Right atrium auricular region (tissue), 2 donors: ENCODE measurements at regions not wholly inside any gene's neighbourhood (a gene's known extent, or its start where the extent isn't known, plus 50 kb on each side); places are given as distances from the start of the nearest gene placed in this dataset.

ENCODE experiments used
- DNase-seq: peaks from one replicate; pipeline ENCODE4 v3.0.0-alpha.2; 2019; ENCODE audit warnings: low spot score
- H3K27ac ChIP-seq, 2 donors: fragments of 200-600 bp; sonication (generic); 1 replicate in 1 of 2; 2 replicates in 1 of 2; pipeline ENCODE4 v1.5.1; 2016 to 2019
- H3K27me3 ChIP-seq, 2 donors: fragments of 200-600 bp; sonication (generic); one replicate each; pipeline versions ENCODE4 v1.5.1 to v1.6.0; 2017 to 2019
- H3K36me3 ChIP-seq: fragments of 200-600 bp; sonication (generic); one replicate; pipeline ENCODE4 v1.5.1; 2016
- H3K4me1 ChIP-seq, 2 donors: fragments of 200-600 bp; sonication (generic); one replicate each; pipeline versions ENCODE4 v1.5.1 to v1.6.0; 2017 to 2019
- H3K4me3 ChIP-seq, 2 donors: fragments of 200-600 bp; sonication (generic); 1 replicate in 1 of 2; 2 replicates in 1 of 2; pipeline ENCODE4 v1.5.1; 2017 to 2019; ENCODE audit warnings: mild to moderate bottlenecking in 1 of 2, moderate library complexity in 1 of 2
- H3K9me3 ChIP-seq, 2 donors: fragments of 200-600 bp; sonication (generic); one replicate each; pipeline ENCODE4 v1.5.1; 2019
- TF ChIP-seq, protein P1 (sequence below), 2 donors: fragments of 200-600 bp; sonication (generic); IDR thresholded peaks; one replicate each; pipeline ENCODE4 v1.5.1; 2019; ENCODE audit warnings: antibody characterized with exemption in 2 of 2

DNA sequence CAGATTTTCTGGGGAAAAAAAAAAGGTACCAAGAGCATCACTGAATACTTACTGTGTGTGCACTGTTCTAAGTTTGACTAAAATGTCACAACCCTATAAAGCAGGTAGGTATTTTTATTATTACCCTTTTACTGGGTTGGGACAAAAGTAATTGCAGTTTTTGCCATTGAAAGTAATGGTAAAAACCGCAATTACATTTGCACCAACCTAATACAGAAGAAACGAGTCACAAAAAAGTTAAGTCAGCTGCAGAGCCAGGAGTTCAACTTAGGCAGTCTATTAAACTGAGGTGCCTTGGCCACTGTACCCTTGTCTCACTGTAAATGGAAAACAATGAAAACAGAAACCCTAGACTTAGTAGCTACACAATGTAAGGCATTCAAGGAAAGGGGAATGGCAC lies 281.9 kb downstream of the SUCLA2 start:
- H3K36me3 ChIP-seq, result no peaks in the 10 kb centered on the region

DNA sequence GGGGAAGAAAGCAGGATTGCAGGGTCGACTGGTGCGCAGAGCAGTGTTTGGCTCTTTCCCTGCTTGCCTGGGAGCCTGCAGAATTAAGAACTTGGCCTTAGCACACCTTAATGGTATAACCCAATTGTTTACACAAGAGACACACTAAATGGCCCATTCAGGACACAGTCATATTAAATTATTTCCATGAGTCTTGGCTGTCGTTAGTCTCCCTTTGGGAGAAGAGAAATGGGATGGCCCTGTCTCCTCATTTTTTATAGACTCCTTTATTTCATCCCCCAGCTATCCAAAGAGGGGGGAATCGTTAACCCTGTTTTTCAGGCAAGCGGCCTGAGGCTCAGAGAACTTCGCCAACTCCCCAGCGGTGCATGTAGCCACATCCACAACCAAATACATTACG lies 282.5 kb downstream of the SUCLA2 start:
- Histone ChIP-seq H3K9me3 (no peaks in the 10 kb centered on the region), H3K4me1 (no peaks in the 10 kb centered on the region)

More for the DNA sequence above, 281.9 kb downstream of the SUCLA2 start:
- H3K4me1 ChIP-seq, result no peaks in the 10 kb centered on the region
- no peak overlapping the region for H3K27ac ChIP-seq
- H3K9me3 ChIP-seq, result no peaks in the 10 kb centered on the region
- no peak for DNase-seq
- TF ChIP-seq, protein P1, sequence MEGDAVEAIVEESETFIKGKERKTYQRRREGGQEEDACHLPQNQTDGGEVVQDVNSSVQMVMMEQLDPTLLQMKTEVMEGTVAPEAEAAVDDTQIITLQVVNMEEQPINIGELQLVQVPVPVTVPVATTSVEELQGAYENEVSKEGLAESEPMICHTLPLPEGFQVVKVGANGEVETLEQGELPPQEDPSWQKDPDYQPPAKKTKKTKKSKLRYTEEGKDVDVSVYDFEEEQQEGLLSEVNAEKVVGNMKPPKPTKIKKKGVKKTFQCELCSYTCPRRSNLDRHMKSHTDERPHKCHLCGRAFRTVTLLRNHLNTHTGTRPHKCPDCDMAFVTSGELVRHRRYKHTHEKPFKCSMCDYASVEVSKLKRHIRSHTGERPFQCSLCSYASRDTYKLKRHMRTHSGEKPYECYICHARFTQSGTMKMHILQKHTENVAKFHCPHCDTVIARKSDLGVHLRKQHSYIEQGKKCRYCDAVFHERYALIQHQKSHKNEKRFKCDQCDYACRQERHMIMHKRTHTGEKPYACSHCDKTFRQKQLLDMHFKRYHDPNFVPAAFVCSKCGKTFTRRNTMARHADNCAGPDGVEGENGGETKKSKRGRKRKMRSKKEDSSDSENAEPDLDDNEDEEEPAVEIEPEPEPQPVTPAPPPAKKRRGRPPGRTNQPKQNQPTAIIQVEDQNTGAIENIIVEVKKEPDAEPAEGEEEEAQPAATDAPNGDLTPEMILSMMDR (IDR thresholded peaks at IDR 0.05), result no peak
- H3K4me3 ChIP-seq, result no peak overlapping the region
- H3K27me3 ChIP-seq, result no peaks in the 10 kb centered on the region

GRCh38 chr13:47708386-47708785 lies 292.7 kb downstream of the SUCLA2 start:
- Histone ChIP-seq H3K4me3 (no peak overlapping the region), H3K4me1 (no peaks in the 10 kb centered on the region), H3K27me3 (no peaks in the 10 kb centered on the region), H3K27ac (no peak overlapping the region), H3K9me3 (no peaks in the 10 kb centered on the region), H3K36me3 (no peaks in the 10 kb centered on the region)
- DNase-seq, result no peak
- TF ChIP-seq, protein P1 (IDR thresholded peaks at IDR 0.05), result no peak

More for the DNA sequence above, 282.5 kb downstream of the SUCLA2 start:
- TF ChIP-seq, protein P1 (IDR thresholded peaks at IDR 0.05), result no peak
- H3K4me3 ChIP-seq, result no peak overlapping the region
- no peaks in the 10 kb centered on the region for H3K27me3 ChIP-seq
- H3K36me3 ChIP-seq, result no peaks in the 10 kb centered on the region
- H3K27ac ChIP-seq, result no peak overlapping the region
- no peak for DNase-seq

GRCh38 chr13:47707414-47707813 lies 293.7 kb downstream of the SUCLA2 start:
- Histone ChIP-seq H3K27ac (no peak overlapping the region), H3K36me3 (no peaks in the 10 kb centered on the region), H3K27me3 (no peaks in the 10 kb centered on the region), H3K4me1 (no peaks in the 10 kb centered on the region), H3K9me3 (no peaks in the 10 kb centered on the region), H3K4me3 (no peak overlapping the region)
- no peak for DNase-seq
- TF ChIP-seq, protein P1 (IDR thresholded peaks at IDR 0.05), result no peak

- Histone ChIP-seq H3K36me3 (no peaks in the 10 kb centered on the region), H3K27me3 (no peaks in the 10 kb centered on the region), H3K4me1 (no peaks in the 10 kb centered on the region), H3K9me3 (no peaks in the 10 kb centered on the region), H3K4me3 (no peak overlapping the region), H3K27ac (no peak overlapping the region)
- TF ChIP-seq, protein P1 (IDR thresholded peaks at IDR 0.05), result no peak
- no peak for DNase-seq
These were observed 295.9 kb downstream of the SUCLA2 start for GRCh38 chr13:47705185-47705584.

GRCh38 chr13:47696674-47697073 lies 304.4 kb downstream of the SUCLA2 start:
- TF ChIP-seq, protein P1 (IDR thresholded peaks at IDR 0.05), result no peak
- Histone ChIP-seq H3K27me3 (no peaks in the 10 kb centered on the region), H3K9me3 (no peaks in the 10 kb centered on the region), H3K4me1 (peaks cover 0 to 6% of the 10 kb centered on the region in 2 donors), H3K27ac (no peak overlapping the region), H3K4me3 (no peak overlapping the region), H3K36me3 (no peaks in the 10 kb centered on the region)
- no peak for DNase-seq
